ENCODE measurements at regions not wholly inside any gene's neighbourhood (a gene's known extent, or its start where the extent isn't known, plus 50 kb on each side); places are given as distances from the start of the nearest gene placed in this dataset.
"Not testable (repeated sequence)": the region's sequence is repeated elsewhere in the genome, so short reads cannot be mapped to it uniquely, and the experiment has no call there.

DNA sequence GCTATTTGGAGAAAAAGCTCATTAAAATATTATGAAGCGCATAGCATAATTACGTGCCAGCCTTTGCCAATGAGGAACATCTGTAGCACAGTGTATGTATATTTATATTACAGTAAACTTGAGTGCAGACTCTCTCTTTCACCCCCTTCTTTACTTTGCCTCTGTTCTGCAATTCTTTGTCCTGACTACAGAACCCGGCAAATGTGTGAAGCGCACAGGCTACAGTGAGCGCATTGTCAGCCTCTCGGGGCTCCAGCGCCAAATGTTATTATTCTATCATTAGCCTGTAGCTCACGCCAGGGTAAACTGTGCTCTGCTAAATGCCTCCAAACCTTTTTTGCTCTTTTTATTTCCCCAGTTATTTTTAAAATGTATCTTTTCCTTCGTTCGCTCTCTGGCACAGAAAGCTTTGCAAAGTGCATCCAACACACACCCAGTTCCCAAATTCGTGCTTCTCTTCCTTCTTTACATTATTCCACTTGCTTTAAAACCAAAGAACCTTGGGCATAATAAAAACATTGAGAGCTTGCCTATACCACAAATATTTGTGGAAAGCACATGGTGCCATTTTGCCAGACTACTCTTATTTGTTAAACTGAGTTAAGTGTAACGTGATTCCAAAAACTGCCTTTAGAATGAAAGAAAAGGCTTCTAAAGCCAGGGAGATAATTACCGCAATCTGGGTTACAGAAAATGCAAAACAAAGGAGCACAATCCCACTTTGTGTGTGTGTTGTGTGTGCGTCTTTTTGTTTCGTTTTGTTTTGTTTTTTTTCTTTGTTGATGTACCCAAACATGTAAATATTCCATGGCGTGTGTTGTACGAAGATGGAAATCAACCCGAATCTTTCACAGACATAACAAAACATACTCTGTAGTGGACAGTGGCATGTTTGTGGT lies 164.1 kb upstream of the MPDZ start:
- no peak for DNase-seq (ENCODE audit: low spot score)

DNA sequence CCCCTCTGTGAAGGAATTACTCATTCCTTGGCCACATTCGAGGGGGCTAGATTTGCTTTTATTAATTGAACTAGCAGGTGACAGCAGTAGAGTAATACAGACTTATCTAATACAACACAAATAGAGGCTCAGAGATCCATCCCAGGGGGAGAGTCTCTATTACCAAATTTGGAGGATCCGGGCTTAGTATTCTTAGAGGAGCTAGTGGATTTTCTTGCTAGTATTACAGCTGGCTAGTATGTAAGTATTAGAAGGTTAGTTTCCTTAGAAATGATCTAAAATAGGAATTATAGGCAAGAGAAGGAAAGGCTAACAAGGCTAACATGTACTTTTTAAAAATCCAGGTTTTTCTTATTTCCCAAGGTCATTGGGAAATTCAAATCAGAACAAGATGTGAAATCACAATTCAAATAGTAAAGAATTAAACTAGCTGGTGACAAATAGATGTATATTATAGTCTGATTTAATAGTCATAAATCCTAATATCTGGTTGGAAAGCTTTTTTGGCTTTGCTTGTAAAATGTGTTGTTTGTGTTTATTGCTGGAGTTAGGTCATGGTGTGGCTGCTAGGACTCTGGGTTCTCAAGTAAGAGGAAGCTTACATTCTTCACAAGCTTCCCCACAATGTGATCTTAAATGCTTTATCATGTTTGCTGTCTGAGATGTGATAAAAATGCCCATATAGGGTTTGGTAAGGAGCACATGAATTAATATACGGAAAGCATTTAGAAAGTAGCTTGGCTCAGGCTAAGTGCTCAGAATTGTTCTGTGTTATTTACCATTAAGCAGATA lies 160.4 kb upstream of the MPDZ start:
- no peak for DNase-seq (ENCODE audit: low spot score)

DNA sequence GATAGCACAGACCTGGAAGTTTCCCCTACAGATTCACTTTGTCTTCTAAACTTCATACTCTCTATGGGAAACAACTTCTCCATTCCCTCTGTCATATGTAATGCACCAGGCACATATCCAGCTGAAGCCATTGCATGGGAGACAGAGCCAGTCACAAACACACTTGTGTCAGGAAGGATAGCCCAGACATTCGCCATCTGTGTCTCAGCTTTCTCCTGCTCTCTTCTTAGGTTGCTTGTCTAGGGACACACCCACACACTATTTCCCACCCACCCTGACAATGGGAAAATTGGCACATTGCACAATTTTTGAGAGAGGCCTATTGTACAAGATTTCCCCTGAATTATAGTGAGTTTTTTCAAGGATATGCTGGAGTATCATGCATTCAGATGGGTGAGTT lies 158.4 kb upstream of the MPDZ start:
- DNase-seq (ENCODE audit: low spot score), result no peak

DNA sequence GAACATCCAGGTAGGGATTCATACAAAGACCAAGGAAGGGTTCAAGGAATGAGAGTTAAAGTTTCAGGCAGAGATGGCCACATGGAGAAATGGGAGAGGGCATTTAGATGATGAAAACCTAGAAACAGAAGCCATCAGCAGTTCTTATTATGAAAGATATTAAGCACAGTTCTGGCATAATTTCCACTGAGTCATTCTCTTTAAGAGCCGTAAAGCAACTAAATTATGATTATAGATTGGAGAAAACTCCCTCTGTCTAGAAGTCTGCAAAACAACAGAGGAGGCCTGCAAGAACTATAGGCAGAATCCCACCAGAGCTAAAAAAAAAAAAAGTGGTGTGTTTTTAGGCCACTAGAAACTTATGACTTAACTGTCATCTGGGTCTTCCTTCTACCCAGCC lies 157.1 kb upstream of the MPDZ start:
- no peak for DNase-seq (ENCODE audit: low spot score)

DNA sequence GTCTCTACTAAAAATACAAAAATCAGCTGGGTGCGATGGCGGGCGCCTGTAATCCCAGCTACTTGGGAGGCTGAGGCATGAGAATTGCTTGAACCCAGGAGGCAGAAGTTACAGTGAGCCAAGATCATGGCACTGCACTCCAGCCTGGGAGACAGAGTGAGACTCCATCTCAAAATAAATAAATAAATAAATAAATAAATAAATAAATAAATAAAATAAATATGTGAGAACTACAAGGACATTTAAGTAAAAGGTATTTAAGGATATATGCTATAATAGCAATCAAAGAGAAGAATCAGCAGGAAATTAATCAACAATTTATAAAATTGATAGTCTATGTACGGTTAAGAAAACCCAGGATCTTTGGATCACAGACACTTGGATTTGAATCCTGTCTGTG lies 154.0 kb upstream of the MPDZ start:
- DNase-seq (ENCODE audit: low spot score), result not testable (repeated sequence)

DNA sequence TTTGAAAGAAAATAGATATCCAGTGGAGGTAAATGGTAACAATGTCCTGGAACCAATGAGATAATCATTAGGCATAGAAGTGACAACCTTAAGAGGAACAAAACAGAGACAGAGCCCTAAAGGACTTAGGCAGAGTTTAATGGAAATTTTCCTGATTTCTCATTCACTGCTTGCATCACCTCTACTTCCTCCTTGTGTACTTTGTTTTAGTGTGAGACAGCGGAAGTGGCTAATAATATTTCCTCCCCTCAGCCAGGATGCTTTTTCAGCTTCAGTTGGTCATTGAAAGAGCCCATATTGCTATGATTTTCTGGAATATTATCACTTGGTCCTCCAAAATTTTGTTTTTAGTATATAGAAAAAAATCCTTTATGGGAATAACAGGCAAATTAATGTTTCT lies 153.4 kb upstream of the MPDZ start:
- DNase-seq (ENCODE audit: low spot score), result no peak

DNA sequence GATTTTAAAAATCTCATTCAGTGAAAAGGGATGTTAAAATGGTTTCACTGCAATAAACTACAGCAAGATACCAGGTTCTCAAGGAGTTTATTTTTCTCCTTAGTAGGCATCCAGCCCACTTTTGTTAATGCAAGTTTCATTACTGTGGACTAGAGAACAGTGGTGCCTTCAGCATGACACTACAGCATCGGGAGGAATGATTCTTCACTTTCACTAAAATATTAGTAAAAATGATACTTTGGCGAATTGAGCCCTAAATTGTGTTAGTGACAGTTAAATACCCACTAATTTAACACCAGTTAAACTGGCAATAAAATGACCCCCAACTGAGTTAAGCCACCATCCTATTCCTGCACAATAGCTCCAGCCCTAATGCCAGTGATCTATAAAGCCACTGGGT lies 152.2 kb upstream of the MPDZ start:
- no peak for DNase-seq (ENCODE audit: low spot score)

DNA sequence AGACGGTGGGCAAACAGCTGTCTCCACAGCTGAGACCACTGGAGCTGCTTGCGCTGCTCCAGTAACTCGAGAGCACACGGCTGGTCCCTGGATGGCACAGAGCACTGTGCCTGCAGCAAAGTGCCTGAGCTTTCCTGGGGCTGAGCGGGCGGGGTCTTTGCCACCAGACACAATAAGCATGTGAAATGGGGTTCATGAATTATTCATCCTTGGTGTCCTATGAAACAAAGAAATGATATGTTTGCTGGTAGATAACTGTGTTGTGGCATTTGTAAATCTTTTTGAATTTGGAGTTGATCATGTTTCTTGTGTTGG lies 151.7 kb upstream of the MPDZ start:
- no peak for DNase-seq (ENCODE audit: low spot score)

DNA sequence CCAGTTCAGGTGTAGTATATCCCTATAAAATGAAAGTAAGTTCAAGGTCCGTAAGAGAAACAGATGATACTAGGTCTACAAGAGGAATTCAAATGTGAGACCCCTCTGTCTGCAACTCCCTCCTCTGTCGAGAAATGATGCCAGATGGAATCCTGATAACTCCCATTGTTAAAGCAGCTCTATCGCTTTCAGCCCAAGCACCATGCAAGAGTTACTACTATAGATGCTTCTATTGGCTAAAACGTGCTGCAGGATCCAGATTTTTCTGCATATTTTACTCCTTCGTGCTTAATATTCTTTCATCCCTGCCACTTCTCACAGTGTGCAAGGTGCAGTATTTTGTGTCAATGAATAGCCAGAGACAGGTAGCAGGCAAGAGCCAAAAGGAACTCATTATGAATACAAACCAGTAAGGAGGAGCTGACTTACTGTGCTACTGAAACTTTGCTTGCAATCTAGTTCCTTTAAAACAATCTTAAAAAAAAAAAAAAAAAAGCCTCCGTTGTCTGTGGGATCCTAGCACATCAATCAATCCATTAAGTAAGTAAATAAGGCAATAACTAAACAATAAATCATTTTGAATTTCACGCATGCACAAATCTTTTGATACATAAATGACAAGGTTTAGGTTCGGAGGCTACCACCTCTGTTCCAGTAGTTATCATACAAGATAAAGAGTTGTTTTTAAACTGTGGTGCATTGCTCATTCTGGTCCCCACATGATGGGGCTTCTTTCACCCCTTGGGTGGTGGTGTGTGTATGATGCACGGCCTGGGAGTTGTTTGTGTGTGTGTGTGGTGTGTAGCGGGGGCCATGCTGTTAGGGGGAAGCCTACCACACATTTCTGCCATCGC lies 151.1 kb upstream of the MPDZ start:
- no peak for DNase-seq (ENCODE audit: low spot score)

DNA sequence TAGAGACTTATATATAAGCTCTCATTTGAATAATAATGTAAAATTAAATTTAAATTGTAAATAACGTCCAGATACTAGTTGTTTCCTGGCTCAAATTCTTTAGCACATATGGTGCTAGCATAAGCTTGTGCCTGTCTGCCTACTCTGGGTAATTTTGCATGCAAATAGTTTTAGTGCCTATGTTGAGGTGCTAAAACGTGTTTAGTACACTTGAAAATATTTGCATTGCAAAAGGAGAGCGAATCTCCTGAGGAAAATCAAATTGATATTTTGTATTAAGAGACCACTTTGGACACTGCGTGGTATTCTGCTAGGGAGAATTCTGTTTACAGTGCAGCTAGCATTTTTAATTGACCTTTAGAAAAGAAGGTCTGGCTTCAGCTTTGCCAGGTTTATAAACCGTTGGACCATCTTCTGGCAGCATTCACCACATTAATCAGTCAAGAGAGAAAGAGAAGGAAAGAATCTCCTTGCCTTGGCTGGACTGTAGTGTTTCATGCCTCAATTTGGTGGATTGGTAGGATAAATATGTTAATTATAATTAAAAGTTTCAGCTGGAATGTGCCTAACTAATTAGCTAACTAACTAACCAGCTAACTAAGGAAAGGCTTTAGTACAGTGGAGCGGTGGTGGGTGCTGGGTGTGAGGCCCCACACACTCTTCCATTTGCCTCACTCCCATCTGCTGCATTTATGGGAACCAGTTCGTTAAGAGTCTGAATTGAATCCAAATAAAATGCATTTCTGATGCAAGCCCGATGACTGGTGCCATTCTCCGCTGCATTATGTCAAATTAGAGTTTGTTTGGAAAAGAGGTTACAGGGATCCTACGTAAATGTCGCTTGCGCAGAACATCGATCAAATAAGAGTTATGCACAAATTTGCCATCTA lies 150.1 kb upstream of the MPDZ start:
- no peak for DNase-seq (ENCODE audit: low spot score)

DNA sequence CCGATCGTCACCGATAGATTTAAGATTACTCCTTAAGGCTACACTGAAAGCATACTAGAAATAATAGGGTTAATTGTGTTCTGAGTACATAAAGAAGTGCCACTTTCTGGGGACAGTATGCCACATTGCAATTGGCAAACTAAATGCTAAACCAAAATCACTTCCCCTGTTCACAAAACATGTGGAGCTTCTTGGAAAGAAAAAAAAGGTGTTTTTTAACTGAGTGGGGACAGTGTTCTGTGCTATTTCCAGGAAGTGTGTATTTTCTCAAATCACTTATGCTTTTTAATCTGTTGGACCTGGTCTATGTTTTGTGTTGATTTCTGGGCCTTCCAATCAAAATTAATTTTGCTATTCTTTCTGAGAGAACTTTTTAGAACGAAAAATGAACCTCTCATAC lies 149.3 kb upstream of the MPDZ start:
- DNase-seq (ENCODE audit: low spot score), result no peak

DNA sequence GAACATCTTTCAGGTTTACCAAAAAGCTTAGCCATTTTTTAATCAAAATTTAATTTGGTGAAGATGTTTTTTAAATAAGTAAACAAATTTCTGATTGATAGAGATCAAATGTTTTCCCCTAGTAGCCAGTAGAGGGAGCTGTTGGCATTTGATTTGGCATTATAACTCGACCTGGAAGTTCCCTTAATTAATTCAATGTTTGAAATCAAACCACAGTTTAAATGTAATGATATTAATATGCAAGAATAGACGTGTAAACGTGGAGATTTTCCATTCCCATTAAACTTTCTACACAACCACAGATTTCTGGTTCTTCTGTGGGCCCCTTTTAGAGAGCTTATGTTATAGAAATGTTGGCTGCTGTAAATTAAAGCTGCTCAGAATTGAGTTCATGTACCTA lies 148.1 kb upstream of the MPDZ start:
- peak; percentile 36 for DNase-seq (ENCODE audit: low spot score)

DNA sequence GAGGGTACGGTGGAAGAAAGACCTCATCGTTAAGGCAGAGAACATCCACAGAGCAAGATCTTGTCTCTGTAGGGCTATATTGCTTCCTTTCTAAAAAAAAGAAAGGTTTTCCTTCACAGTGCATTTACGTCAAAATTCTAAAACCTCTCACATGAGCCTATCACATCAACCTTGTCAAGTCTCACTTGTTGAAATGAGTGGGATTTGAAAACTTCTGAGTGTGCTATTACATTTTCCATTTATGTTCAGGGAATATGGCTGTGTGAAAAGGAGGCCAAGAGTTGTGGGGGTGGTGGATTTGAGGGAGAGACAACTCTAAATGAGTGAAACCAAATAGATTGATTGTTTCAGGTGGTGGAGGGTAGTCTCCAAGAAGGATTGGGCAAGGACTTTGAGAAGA lies 147.1 kb upstream of the MPDZ start:
- DNase-seq (ENCODE audit: low spot score), result no peak

DNA sequence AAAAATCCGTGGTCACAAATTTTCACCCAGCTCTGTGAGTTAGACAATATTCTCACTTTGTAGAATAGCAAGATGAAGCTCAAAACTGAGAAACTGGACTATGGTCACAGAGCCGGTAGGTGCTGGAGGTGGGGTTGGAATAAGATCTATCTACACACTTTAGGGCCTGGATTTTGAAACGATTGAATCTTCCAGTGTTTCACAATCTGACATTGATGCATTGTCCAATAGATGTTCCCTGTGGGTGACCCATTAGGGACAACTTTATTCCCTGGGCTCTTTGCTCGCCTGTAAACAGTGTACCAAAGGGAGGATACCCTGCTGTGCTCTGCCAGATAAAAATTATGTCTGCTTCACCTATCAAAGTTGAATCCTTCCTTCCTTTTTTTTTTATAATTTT lies 145.4 kb upstream of the MPDZ start:
- DNase-seq (ENCODE audit: low spot score), result no peak

DNA sequence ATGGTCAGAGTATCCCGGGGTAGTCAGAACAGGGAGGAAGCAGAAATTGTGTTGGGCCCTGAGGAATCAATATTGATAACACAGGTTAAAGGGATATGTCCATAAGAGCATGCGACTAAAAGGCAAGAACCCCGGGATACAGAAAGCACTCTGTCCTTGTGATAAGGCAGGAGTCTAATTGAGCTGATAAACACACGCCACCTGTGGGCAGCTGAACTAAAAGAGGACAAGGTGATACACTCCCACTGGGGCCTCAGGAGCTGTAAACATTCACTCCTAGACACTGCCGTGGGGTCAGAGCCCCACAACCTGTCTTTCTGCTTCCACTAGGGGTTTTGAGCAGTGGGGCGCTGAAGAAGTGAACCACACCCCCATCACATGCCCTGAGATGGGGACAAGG lies 144.7 kb upstream of the MPDZ start:
- no peak for DNase-seq (ENCODE audit: low spot score)

DNA sequence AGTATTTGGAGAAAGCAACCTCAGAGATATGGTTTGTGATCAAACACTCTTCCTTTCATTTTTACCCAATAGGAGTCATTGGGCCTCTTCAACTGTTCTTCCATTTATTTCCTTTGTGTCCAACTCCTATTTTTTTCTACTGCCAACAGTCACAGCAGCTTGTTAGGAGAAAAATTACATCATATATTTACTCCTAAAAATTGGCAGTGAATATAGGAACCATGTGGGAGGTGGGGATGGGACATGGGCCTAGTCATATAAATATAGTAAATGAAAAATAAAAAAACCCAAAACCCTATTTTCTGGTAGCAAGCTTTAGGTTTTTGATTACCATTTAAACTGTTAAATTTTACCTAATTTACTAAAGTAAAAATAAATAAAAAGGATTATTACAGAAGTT lies 134.9 kb upstream of the MPDZ start:
- DNase-seq (ENCODE audit: low spot score), result no peak

DNA sequence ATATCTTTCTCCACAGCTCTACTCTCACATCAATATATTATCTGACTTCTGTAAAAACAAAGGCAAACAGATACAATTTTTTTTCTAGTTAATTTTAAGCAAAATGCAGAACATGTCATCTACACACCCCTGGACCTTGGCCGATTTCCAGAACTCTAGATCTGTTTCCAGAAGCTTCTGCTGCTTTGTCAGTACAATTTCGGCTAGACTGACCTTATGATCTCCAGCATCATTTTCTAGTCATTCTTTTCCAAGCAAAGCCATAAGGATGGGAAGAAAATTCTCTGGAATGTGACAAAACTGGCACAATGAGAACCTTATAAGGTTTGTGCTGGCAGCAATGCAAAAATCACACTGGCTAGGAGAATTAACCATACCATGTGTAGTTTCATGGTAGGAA lies 132.8 kb upstream of the MPDZ start:
- DNase-seq (ENCODE audit: low spot score), result no peak

DNA sequence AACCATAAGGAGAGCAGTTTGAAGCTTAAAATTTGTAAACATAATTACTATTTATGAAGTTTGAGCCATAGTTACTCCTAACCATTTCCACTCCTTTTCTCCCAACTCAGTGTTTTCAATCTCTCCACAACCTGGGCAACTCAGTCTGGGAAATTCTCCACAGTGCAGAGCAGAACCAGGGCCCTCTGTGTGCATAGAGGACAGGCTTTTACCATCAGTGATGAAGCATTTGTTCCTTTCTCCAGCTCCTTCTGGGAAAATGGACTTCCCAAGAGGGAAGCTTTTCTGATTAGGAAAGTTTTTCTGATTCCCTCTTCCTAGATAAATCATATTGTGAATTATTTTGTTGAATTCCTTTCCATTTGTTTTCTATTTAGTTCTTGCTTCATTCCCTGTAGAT lies 132.3 kb upstream of the MPDZ start:
- DNase-seq (ENCODE audit: low spot score), result no peak

DNA sequence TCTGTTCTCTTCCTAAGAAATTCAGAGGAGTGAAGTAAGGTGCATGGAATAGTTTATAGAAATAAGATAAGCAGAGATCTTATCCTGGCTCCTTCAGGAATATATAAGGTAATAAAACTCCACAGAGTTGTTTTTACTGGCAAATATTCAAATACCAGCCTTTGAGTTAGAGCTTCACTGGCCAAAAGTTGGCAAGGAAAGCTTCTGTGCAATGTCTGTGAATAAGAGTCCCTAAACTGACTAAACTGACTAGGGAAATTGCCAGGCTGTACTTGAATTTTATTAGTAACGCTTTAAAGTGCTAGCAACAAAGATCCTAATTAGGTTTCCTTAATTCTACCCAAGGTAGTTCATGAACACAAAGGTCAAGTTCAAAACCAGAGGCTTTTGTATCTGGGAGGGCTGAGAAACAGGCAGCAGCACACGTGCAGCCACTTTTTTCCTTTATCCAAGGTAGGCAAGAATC lies 131.1 kb upstream of the MPDZ start:
- no peak for DNase-seq (ENCODE audit: low spot score)

DNA sequence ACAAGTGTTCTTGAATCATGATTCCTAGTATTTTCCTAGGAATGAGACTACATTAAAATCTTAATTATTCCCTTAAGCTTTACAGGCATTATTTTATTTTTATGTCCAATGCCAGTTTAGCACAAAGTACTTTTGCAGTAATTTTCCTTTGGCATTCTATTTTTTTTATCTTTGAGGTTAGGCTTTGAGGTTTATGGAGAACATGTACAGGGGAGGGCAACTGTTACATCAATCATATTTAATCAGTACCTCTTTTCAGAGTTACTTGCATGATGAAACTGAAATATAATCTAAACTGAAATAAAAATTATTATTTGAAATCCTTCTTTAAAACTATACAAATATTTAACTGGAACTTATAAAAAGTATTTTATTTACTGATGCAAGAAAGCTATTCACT lies 118.2 kb upstream of the MPDZ start:
- no peak for DNase-seq (ENCODE audit: low spot score)

DNA sequence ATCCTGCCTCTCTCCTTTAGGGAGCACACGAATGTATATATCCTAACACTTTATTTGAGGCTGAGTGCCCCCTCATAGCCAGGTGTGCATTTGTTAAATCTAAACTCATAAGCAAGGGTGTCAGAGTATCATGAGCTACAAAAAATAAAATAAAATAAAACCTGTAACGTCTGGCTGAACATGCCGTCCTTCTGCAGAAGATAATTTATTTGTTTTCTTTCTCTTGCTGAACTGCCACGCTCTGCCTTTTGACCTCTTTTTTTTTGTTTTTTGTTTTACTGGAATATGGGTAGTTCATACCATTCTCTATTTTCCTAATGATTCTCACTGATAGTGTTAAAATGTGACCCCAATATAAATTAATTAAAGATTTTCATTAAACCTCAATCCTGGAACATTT lies 117.7 kb upstream of the MPDZ start:
- DNase-seq (ENCODE audit: low spot score), result no peak

DNA sequence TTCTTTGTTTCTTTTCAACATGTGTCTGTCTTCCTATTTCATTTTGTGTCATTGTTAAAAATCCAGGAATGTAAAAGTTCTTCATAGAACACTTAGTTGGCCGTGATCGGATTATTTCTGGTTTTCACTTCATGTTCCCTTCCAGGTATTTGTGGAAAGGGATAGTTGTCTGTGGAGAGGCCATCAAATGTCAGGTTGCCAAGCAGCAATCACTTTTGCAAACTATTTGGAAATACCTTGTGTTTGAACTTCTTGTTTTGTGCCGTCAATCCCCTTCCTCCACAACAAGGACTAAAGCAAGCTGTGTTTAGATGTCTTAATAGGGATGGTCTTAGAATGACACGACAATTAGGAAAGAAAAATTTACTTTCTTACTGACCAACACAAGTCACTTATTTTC lies 116.9 kb upstream of the MPDZ start:
- no peak for DNase-seq (ENCODE audit: low spot score)

Measured in SW480 (cell line).